Kidney epithelial cell (primary cell): ENCODE measurements at regions not wholly inside any gene's neighbourhood (a gene's known extent, or its start where the extent isn't known, plus 50 kb on each side); places are given as distances from the start of the nearest gene placed in this dataset.
"Not testable (repeated sequence)": the region's sequence is repeated elsewhere in the genome, so short reads cannot be mapped to it uniquely, and the experiment has no call there.

Experiments
- DNase-seq: peaks from one replicate; pipeline ENCODE4 v3.0.0-alpha.2; 2010; ENCODE audit warnings: low read depth
- H3K27me3 ChIP-seq: 2 replicates; pipeline ENCODE4 v1.6.0; 2011; ENCODE audit warnings: low read length; ENCODE audit not compliant: control insufficient read depth, insufficient read depth
- H3K36me3 ChIP-seq: 2 replicates; pipeline ENCODE4 v1.5.1; 2011; ENCODE audit warnings: low read length; ENCODE audit not compliant: control insufficient read depth, insufficient read depth
- H3K4me3 ChIP-seq: 2 replicates; pipeline ENCODE4 v1.5.1; 2011; ENCODE audit warnings: low read depth, mild to moderate bottlenecking, control low read depth, low read length
- CTCF ChIP-seq: IDR thresholded peaks from 2 replicates; pipeline ENCODE4 v1.5.1; 2011; ENCODE audit warnings: mild to moderate bottlenecking, moderate library complexity, low read length, control low read depth, inconsistent platforms; ENCODE audit not compliant: insufficient read depth, poor library complexity, severe bottlenecking

GRCh38 chr14:55855751-55856150, 262.5 kb upstream of the PELI2 start:
- Histone ChIP-seq H3K4me3 (no peak overlapping the region), H3K27me3 (no peaks in the 10 kb centered on the region), H3K36me3 (no peaks in the 10 kb centered on the region)
- no peak for TF ChIP-seq CTCF
- no peak for DNase-seq

GRCh38 chr14:55858604-55859003, 259.6 kb upstream of the PELI2 start:
- Histone ChIP-seq H3K4me3 (no peak overlapping the region), H3K27me3 (no peaks in the 10 kb centered on the region), H3K36me3 (no peaks in the 10 kb centered on the region)
- no peak for DNase-seq
- TF ChIP-seq CTCF = no peak

GRCh38 chr14:55861561-55861960, 256.6 kb upstream of the PELI2 start:
- not testable (repeated sequence) for H3K27me3 ChIP-seq, DNase-seq, H3K36me3 ChIP-seq, H3K4me3 ChIP-seq

GRCh38 chr14:55864890-55865655, 253.1 kb upstream of the PELI2 start:
- no peak overlapping the region for H3K4me3 ChIP-seq
- no peak for TF ChIP-seq CTCF
- H3K27me3 ChIP-seq = no peaks in the 10 kb centered on the region
- no peaks in the 10 kb centered on the region for H3K36me3 ChIP-seq
- DNase-seq = no peak

GRCh38 chr14:55867311-55867710, 250.9 kb upstream of the PELI2 start:
- no peak for DNase-seq
- Histone ChIP-seq H3K36me3 (no peaks in the 10 kb centered on the region), H3K27me3 (no peaks in the 10 kb centered on the region), H3K4me3 (no peak overlapping the region)
- TF ChIP-seq CTCF = no peak

- DNase-seq = no peak
- H3K4me3 ChIP-seq = no peak overlapping the region
- H3K36me3 ChIP-seq = no peaks in the 10 kb centered on the region
- no peaks in the 10 kb centered on the region for H3K27me3 ChIP-seq
- no peak for TF ChIP-seq CTCF
Observed at GRCh38 chr14:55867719-55868118, 250.5 kb upstream of the PELI2 start.
